Prostate gland (tissue), 2 donors: ENCODE measurements at regions not wholly inside any gene's neighbourhood (a gene's known extent, or its start where the extent isn't known, plus 50 kb on each side); places are given as distances from the start of the nearest gene placed in this dataset.

ENCODE experiments used
- DNase-seq: peaks from one replicate; pipeline ENCODE4 v3.0.0-alpha.2; 2019; ENCODE audit warnings: low spot score
- H3K27ac ChIP-seq, 2 donors: fragments of 200-600 bp; sonication (generic); 2 replicates each; pipeline ENCODE4 v1.5.1; 2017 to 2019
- H3K27me3 ChIP-seq: fragments of 200-600 bp; sonication (generic); replicated peaks from 2 replicates; pipeline ENCODE4 v1.5.1; 2019; ENCODE audit not compliant: insufficient read depth
- H3K36me3 ChIP-seq, 2 donors: fragments of 200-600 bp; sonication (generic); 1 replicate in 1 of 2; 2 replicates in 1 of 2; pipeline versions ENCODE4 v1.5.1 to v1.8.1; 2017 to 2019
- H3K4me1 ChIP-seq: fragments of 200-600 bp; sonication (generic); replicated peaks from 2 replicates; pipeline ENCODE4 v1.5.1; 2019
- H3K4me3 ChIP-seq, 2 donors: fragments of 200-600 bp; sonication (generic); 2 replicates each; pipeline ENCODE4 v1.5.1; 2017 to 2019
- H3K9me3 ChIP-seq: fragments of 200-600 bp; sonication (generic); 2 replicates; pipeline ENCODE4 v1.5.1; 2017
- CTCF ChIP-seq, 4 experiments: fragments of 200-600 bp in 2 of 4; fragments of 450-650 bp in 2 of 4; sonication (generic) in 2 of 4; IDR thresholded peaks; 1 replicate in 3 of 4; 2 replicates in 1 of 4; pipeline ENCODE4 v1.5.1; 2016 to 2019; ENCODE audit warnings: antibody characterized with exemption in 4 of 4, mild to moderate bottlenecking in 2 of 4, moderate library complexity in 2 of 4
- POLR2A ChIP-seq: fragments of 450-650 bp; IDR thresholded peaks from one replicate; pipeline ENCODE4 v1.6.1; 2016; ENCODE audit warnings: antibody characterized with exemption, mild to moderate bottlenecking
- POLR2AphosphoS5 ChIP-seq: sonication (generic); formaldehyde crosslinking; IDR thresholded peaks from one replicate; pipeline ENCODE4 v1.6.1; 2017; ENCODE audit warnings: antibody characterized with exemption
- WGBS: methylation state at CpG from one replicate; pipeline ENCODE4 v1.1.5; 2018; 5-methylcytosine and 5-hydroxymethylcytosine counted together
- intact Hi-C: fragments of 100-400 bp; cut with DNase I; formaldehyde crosslinking; loops from one replicate; pipeline ENCODE4 v1.14.2; 2022

- H3K27ac ChIP-seq, result no peak overlapping the region
- no peak for DNase-seq
- TF ChIP-seq CTCF (IDR thresholded peaks at IDR 0.05), result no peak
- TF ChIP-seq POLR2AphosphoS5, result no peak
- TF ChIP-seq POLR2A, result no peak
- intact Hi-C loops, result no loop called here
- no peaks in the 10 kb centered on the region for H3K4me1 ChIP-seq
- no peaks in the 10 kb centered on the region for H3K9me3 ChIP-seq
- peaks cover 5% of the 10 kb centered on the region for H3K27me3 ChIP-seq
- H3K4me3 ChIP-seq, result no peak overlapping the region
- H3K36me3 ChIP-seq, result no peaks in the 10 kb centered on the region
- WGBS, result 90% methylated on average over 5 of the region's 5 CpGs
Observed at GRCh38 chr15:89393056-89393455, 58.4 kb upstream of the POLG start.

- Histone ChIP-seq H3K27me3 (peaks cover 2% of the 10 kb centered on the region), H3K4me1 (no peaks in the 10 kb centered on the region), H3K36me3 (no peaks in the 10 kb centered on the region), H3K4me3 (no peak overlapping the region), H3K27ac (no peak overlapping the region), H3K9me3 (no peaks in the 10 kb centered on the region)
- 77% methylated on average over 12 of the region's 12 CpGs for WGBS
- no peak for DNase-seq
- intact Hi-C loops, result no loop called here
- TF ChIP-seq POLR2A (no peak), POLR2AphosphoS5 (no peak), CTCF (IDR thresholded peaks at IDR 0.05) (no peak)
Observed at GRCh38 chr15:89391685-89392257, 57.1 kb upstream of the POLG start.

GRCh38 chr15:89389841-89390603, 55.4 kb upstream of the POLG start:
- no peaks in the 10 kb centered on the region for H3K4me1 ChIP-seq
- intact Hi-C loops, result no loop called here

GRCh38 chr15:89387140-89387903, 52.7 kb upstream of the POLG start:
- no peaks in the 10 kb centered on the region for H3K36me3 ChIP-seq
- TF ChIP-seq POLR2A, result no peak
- no peak for TF ChIP-seq POLR2AphosphoS5
- no peak for TF ChIP-seq CTCF (IDR thresholded peaks at IDR 0.05)
- no peaks in the 10 kb centered on the region for H3K4me1 ChIP-seq
- intact Hi-C loops, result no loop called here
- H3K9me3 ChIP-seq, result no peaks in the 10 kb centered on the region
- peaks cover 1% of the 10 kb centered on the region for H3K27me3 ChIP-seq
- DNase-seq, result no peak
- H3K27ac ChIP-seq, result no peak overlapping the region
- 94% methylated on average over 12 of the region's 12 CpGs for WGBS
- no peak overlapping the region for H3K4me3 ChIP-seq

More at GRCh38 chr15:89389841-89390603, 55.4 kb upstream of the POLG start:
- H3K27ac ChIP-seq, result no peak overlapping the region
- no peak for TF ChIP-seq POLR2AphosphoS5
- TF ChIP-seq CTCF (IDR thresholded peaks at IDR 0.05), result no peak
- no peak for TF ChIP-seq POLR2A
- H3K4me3 ChIP-seq, result no peak overlapping the region
- peaks cover 2% of the 10 kb centered on the region for H3K27me3 ChIP-seq
- no peak for DNase-seq
- WGBS, result 80% methylated on average over 19 of the region's 19 CpGs
- no peaks in the 10 kb centered on the region for H3K9me3 ChIP-seq
- H3K36me3 ChIP-seq, result no peaks in the 10 kb centered on the region
